ENCODE measurements at regions not wholly inside any gene's neighbourhood (a gene's known extent, or its start where the extent isn't known, plus 50 kb on each side); places are given as distances from the start of the nearest gene placed in this dataset.

DNA sequence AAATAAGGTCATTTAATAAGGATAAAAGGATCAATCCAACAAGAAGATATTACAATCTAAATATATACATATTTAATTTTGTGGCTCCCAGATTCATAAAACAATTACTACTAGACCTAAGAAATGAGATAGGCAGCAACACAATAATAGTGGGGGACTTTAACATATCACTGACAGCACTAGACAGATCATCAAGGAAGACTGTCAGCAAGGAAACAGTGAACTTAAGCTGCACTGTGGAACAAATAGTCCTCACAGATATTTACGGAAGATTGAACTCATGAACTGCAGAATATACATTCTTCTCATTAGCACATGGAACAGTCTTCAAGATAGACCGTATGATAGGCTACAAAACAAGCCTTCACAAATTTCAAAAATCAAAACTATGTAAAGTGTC, 56.1 kb upstream of the NAP1L2 start:
- intact Hi-C loops (cut with DNase I, micrococcal nuclease), result no loop called here
- no peak overlapping the region for H3K4me3 ChIP-seq
- no peaks in the 10 kb centered on the region for H3K9me3 ChIP-seq
- no peak for TF ChIP-seq CTCF (IDR thresholded peaks at IDR 0.05)
- DNase-seq (no peak), ATAC-seq (no peak)
- H3K36me3 ChIP-seq (ENCODE audit: low read depth), result no peaks in the 10 kb centered on the region
- H3K4me1 ChIP-seq (ENCODE audit: low read depth), result no peaks in the 10 kb centered on the region

DNA sequence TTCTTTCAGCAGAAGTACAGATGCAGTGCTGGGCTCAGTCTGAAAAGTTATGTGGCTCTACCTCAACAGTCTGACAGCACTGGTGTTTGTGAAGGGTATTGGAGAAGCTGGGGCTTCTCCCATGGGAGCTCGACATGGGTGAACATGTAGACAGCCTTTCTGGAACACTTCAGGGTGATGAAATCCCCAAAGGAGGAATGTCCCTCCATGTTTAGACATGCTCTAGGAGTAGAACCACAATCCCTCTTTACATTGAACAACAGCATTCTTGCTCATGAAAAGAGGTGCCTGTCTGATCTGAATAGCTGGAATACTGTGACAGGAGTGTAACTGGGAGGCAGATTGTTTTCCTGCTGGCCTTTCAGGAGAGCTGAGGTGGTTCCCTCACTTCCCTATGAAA, 53.8 kb upstream of the NAP1L2 start:
- intact Hi-C loops (cut with DNase I, micrococcal nuclease), result loop anchor here in 1 of 2 donors (10.0 kb wide), 1 partner anchor 184 kb away; no protein-coding TSS in a partner anchor
- ATAC-seq (no peak), DNase-seq (no peak)
- TF ChIP-seq CTCF (IDR thresholded peaks at IDR 0.05), result no peak
- Histone ChIP-seq H3K36me3 (ENCODE audit: low read depth) (no peaks in the 10 kb centered on the region), H3K9me3 (no peaks in the 10 kb centered on the region), H3K4me1 (ENCODE audit: low read depth) (no peaks in the 10 kb centered on the region), H3K4me3 (no peak overlapping the region)

- Histone ChIP-seq H3K4me3 (no peak overlapping the region), H3K36me3 (ENCODE audit: low read depth) (no peaks in the 10 kb centered on the region), H3K9me3 (no peaks in the 10 kb centered on the region), H3K4me1 (ENCODE audit: low read depth) (no peaks in the 10 kb centered on the region)
- intact Hi-C loops (cut with DNase I, micrococcal nuclease), result loop anchor here in 1 of 2 donors (10.0 kb wide), 1 partner anchor 183 kb away; no protein-coding TSS in a partner anchor
- no peak for DNase-seq
- no peak for TF ChIP-seq CTCF (IDR thresholded peaks at IDR 0.05)
- no peak for ATAC-seq
These were observed 53.3 kb upstream of the NAP1L2 start for GRCh38 chrX:73267979-73268378.

- ATAC-seq (no peak), DNase-seq (no peak)
- Histone ChIP-seq H3K4me3 (no peak overlapping the region), H3K4me1 (ENCODE audit: low read depth) (no peaks in the 10 kb centered on the region), H3K9me3 (no peaks in the 10 kb centered on the region), H3K36me3 (ENCODE audit: low read depth) (no peaks in the 10 kb centered on the region)
- TF ChIP-seq CTCF (IDR thresholded peaks at IDR 0.05), result no peak
- intact Hi-C loops (cut with DNase I, micrococcal nuclease), result loop anchor here in 1 of 2 donors (10.0 kb wide), 1 partner anchor 182 kb away; no protein-coding TSS in a partner anchor
These were observed 52.6 kb upstream of the NAP1L2 start for GRCh38 chrX:73267206-73267605.

DNA sequence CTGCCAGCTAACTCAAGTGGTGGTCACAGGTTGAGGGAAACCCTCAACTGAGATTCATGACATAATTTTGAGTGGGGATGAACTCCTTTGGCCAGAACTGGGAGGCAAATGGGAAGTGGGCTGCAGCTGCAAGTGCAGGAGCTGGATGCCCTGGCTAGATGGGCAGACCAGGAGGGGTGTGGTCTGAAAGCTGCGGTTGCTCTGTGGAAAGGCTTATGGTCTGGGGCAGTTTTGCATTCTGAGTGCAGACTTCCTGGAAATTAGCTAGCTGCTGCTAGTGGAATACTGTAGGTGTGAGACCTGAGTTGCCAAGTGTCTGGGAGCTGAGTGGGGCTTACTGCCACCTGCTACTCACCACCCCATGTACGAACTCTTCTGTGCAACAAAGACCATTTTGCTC, 52.1 kb upstream of the NAP1L2 start:
- no peaks in the 10 kb centered on the region for H3K9me3 ChIP-seq
- no peak for ATAC-seq
- TF ChIP-seq CTCF (IDR thresholded peaks at IDR 0.05), result no peak
- H3K4me1 ChIP-seq (ENCODE audit: low read depth), result no peaks in the 10 kb centered on the region
- no peak for DNase-seq
- H3K4me3 ChIP-seq, result no peak overlapping the region
- H3K36me3 ChIP-seq (ENCODE audit: low read depth), result no peaks in the 10 kb centered on the region
- intact Hi-C loops (cut with DNase I, micrococcal nuclease), result loop anchor here in 1 of 2 donors (10.0 kb wide), 1 partner anchor 182 kb away; no protein-coding TSS in a partner anchor

All from mucosa of descending colon (tissue), 3 donors.